Endothelial cell of umbilical vein (primary cell): ENCODE measurements at regions not wholly inside any gene's neighbourhood (a gene's known extent, or its start where the extent isn't known, plus 50 kb on each side); places are given as distances from the start of the nearest gene placed in this dataset.

ENCODE experiments used
- BruUV-seq: library from RNA; stranded (reverse); fragments of 400-500 nt; replicated peaks from 2 replicates; lab custom pipeline; 2021; lab: Mats Ljungman, UMichigan
- CTCF ChIA-PET: fragments of 300-600, 350-600 bp; sonication (Branson Sonifier 250); formaldehyde crosslinking; loops from one replicate; lab custom pipeline; 2021; ENCODE audit warnings: antibody characterized with exemption, inconsistent platforms; lab: Charles Lee
- POLR2A ChIA-PET: fragments of 300-600, 350-600 bp; sonication (Branson Sonifier 250); formaldehyde crosslinking; loops from one replicate; lab custom pipeline; 2021; ENCODE audit warnings: antibody characterized with exemption, inconsistent platforms; lab: Charles Lee
- DNase-seq: peaks from one replicate; pipeline ENCODE4 v3.0.0-alpha.2; 2011; ENCODE audit warnings: low read depth, low spot score
- FAIRE-seq: peaks from 2 replicates; lab custom pipeline; 2011; peaks lifted over from hg19 to GRCh38; lab: Jason Lieb, UNC
- H2AFZ ChIP-seq: 2 replicates; pipeline ENCODE4 v1.6.0; 2012; ENCODE audit warnings: low read depth, low read length, control low read depth, inconsistent platforms
- H3K27ac ChIP-seq: 2 replicates; pipeline ENCODE4 v1.5.1; 2011; ENCODE audit warnings: low read depth, mild to moderate bottlenecking, control low read depth, low read length, moderate library complexity; ENCODE audit not compliant: insufficient read depth
- H3K27me3 ChIP-seq, 2 experiments: 2 replicates each; pipeline versions ENCODE4 v1.6.0 to v1.6.1; 2011; ENCODE audit warnings: low read length in 2 of 2, mixed read lengths in 1 of 2; ENCODE audit not compliant: control insufficient read depth in 2 of 2, insufficient read depth in 2 of 2
- H3K36me3 ChIP-seq, 2 experiments: 2 replicates in 1 of 2; 3 replicates in 1 of 2; pipeline ENCODE4 v1.5.1; 2011; ENCODE audit warnings: low read length in 2 of 2, mild to moderate bottlenecking in 1 of 2, moderate library complexity in 1 of 2; ENCODE audit not compliant: control insufficient read depth in 2 of 2, insufficient read depth in 2 of 2; ENCODE audit errors: extremely low read depth in 1 of 2
- H3K4me1 ChIP-seq: 3 replicates; pipeline ENCODE4 v1.5.1; 2011; ENCODE audit warnings: mild to moderate bottlenecking, low read length; ENCODE audit not compliant: control insufficient read depth, insufficient read depth; ENCODE audit errors: extremely low read depth
- H3K4me2 ChIP-seq: 2 replicates; pipeline ENCODE4 v1.6.1; 2011; ENCODE audit warnings: low read length, control low read depth, mixed read lengths; ENCODE audit not compliant: insufficient read depth
- H3K4me3 ChIP-seq, 3 experiments: fragments of 200-600 bp in 1 of 3; sonication (generic), shearing (Covaris generic) in 1 of 3; replicated peaks in 1 of 3; 2 replicates each; pipeline ENCODE4 v1.5.1; 2011 to 2016; ENCODE audit warnings: control low read depth in 3 of 3, low read length in 3 of 3, mild to moderate bottlenecking in 2 of 3, inconsistent platforms in 1 of 3, low read depth in 1 of 3, moderate library complexity in 1 of 3; ENCODE audit not compliant: insufficient read depth in 1 of 3
- H3K79me2 ChIP-seq: 2 replicates; pipeline ENCODE4 v1.6.0; 2012; ENCODE audit warnings: low read length, inconsistent platforms; ENCODE audit not compliant: control insufficient read depth, insufficient read depth
- H3K9ac ChIP-seq: replicated peaks from 2 replicates; pipeline ENCODE3; 2011; ENCODE audit warnings: low read length, control low read depth; ENCODE audit not compliant: insufficient read depth; ENCODE audit errors: extremely low read depth
- H3K9me1 ChIP-seq: replicated peaks from 3 replicates; pipeline ENCODE4 v1.6.0; 2011; ENCODE audit warnings: mild to moderate bottlenecking, low read length; ENCODE audit not compliant: control insufficient read depth, insufficient read depth; ENCODE audit errors: extremely low read depth
- H3K9me3 ChIP-seq: replicated peaks from 2 replicates; pipeline ENCODE4 v1.5.1; 2012; ENCODE audit warnings: low read length, inconsistent platforms; ENCODE audit not compliant: control insufficient read depth, insufficient read depth
- H4K20me1 ChIP-seq: replicated peaks from 2 replicates; pipeline ENCODE3; 2011; ENCODE audit warnings: mild to moderate bottlenecking, low read length; ENCODE audit not compliant: control insufficient read depth, insufficient read depth; ENCODE audit errors: extremely low read depth
- EZH2 ChIP-seq: IDR thresholded peaks from 2 replicates; pipeline ENCODE4 v1.6.1; 2012; ENCODE audit warnings: borderline replicate concordance, low read depth, mild to moderate bottlenecking, moderate library complexity, low read length, inconsistent platforms; ENCODE audit not compliant: severe bottlenecking
- FOS ChIP-seq: IDR thresholded peaks from 2 replicates; pipeline ENCODE4 v1.6.1; 2011; ENCODE audit warnings: mild to moderate bottlenecking, low read length, moderate library complexity, borderline replicate concordance; ENCODE audit not compliant: insufficient read depth
- GATA2 ChIP-seq: IDR thresholded peaks from 2 replicates; pipeline ENCODE4 v1.7.0; 2011; ENCODE audit warnings: low read depth, mild to moderate bottlenecking, moderate library complexity, mixed read lengths, low read length; ENCODE audit not compliant: insufficient read length, insufficient read depth
- JUN ChIP-seq: IDR thresholded peaks from 2 replicates; pipeline ENCODE4 v1.6.1; 2011; ENCODE audit warnings: borderline replicate concordance, low read depth; ENCODE audit not compliant: insufficient read length, insufficient read depth
- MAX ChIP-seq: IDR thresholded peaks from 2 replicates; pipeline ENCODE4 v1.6.1; 2011; ENCODE audit not compliant: insufficient read depth, insufficient read length
- MYC ChIP-seq: IDR thresholded peaks from one replicate; pipeline ENCODE4 v1.6.1; 2011; ENCODE audit warnings: mild to moderate bottlenecking, low read depth, low read length
- POLR2A ChIP-seq: IDR thresholded peaks from 2 replicates; pipeline ENCODE4 v1.6.1; 2012; ENCODE audit warnings: low read depth, mild to moderate bottlenecking, control low read depth, low read length
- POLR2AphosphoS5 ChIP-seq: IDR thresholded peaks from 2 replicates; pipeline ENCODE4 v1.6.1; 2012; ENCODE audit warnings: low read depth, mild to moderate bottlenecking, control low read depth, low read length, moderate library complexity; ENCODE audit not compliant: insufficient read depth
- dilution Hi-C: fragments of 300-500 bp; cut with MboI; formaldehyde crosslinking; loops from one replicate; pipeline ENCODE4 v1.15.0; 2019; ENCODE audit warnings: low sequenced_read_pairs; ENCODE audit not compliant: extremely low pct_ligation_motif_present
- intact Hi-C: fragments of 100-400 bp; cut with micrococcal nuclease; formaldehyde crosslinking; loops from one replicate; pipeline ENCODE4 v1.10.0; 2022
- TF ChIP-seq, protein P1 (sequence below), 2 donors: IDR thresholded peaks; 1 replicate in 1 of 2; 2 replicates in 1 of 2; pipeline ENCODE4 v1.5.1; 2011; ENCODE audit warnings: low read length in 2 of 2, mild to moderate bottlenecking in 2 of 2, moderate library complexity in 2 of 2, control low read depth in 1 of 2, inconsistent platforms in 1 of 2, low read depth in 1 of 2; ENCODE audit not compliant: insufficient read depth in 1 of 2; ENCODE audit errors: extremely low read depth in 1 of 2

GRCh38 chr2:6777626-6778025, 88.1 kb downstream of the CMPK2 start:
- DNase-seq (no peak), FAIRE-seq (no peak)
- TF ChIP-seq FOS, result no peak
- TF ChIP-seq EZH2, result no peak
- TF ChIP-seq, protein P1, sequence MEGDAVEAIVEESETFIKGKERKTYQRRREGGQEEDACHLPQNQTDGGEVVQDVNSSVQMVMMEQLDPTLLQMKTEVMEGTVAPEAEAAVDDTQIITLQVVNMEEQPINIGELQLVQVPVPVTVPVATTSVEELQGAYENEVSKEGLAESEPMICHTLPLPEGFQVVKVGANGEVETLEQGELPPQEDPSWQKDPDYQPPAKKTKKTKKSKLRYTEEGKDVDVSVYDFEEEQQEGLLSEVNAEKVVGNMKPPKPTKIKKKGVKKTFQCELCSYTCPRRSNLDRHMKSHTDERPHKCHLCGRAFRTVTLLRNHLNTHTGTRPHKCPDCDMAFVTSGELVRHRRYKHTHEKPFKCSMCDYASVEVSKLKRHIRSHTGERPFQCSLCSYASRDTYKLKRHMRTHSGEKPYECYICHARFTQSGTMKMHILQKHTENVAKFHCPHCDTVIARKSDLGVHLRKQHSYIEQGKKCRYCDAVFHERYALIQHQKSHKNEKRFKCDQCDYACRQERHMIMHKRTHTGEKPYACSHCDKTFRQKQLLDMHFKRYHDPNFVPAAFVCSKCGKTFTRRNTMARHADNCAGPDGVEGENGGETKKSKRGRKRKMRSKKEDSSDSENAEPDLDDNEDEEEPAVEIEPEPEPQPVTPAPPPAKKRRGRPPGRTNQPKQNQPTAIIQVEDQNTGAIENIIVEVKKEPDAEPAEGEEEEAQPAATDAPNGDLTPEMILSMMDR (IDR thresholded peaks at IDR 0.05; ENCODE audit: extremely low read depth in 1 of 2, insufficient read depth in 1 of 2, low read depth in 1 of 2, low read length in 2 of 2), result no peak
- no peak for TF ChIP-seq JUN
- TF ChIP-seq MAX, result no peak
- TF ChIP-seq POLR2AphosphoS5, result no peak
- no peak for TF ChIP-seq POLR2A
- no peak for TF ChIP-seq MYC
- TF ChIP-seq GATA2, result no peak
- no peak overlapping the region for H3K9ac ChIP-seq
- CTCF ChIA-PET, result no interaction called here
- H4K20me1 ChIP-seq, result no peaks in the 10 kb centered on the region
- H3K36me3 ChIP-seq, result no peaks in the 10 kb centered on the region
- H3K4me3 ChIP-seq, result no peak overlapping the region
- no peaks in the 10 kb centered on the region for H3K9me3 ChIP-seq
- H3K9me1 ChIP-seq, result no peaks in the 10 kb centered on the region
- H3K4me1 ChIP-seq, result peaks cover 10% of the 10 kb centered on the region
- POLR2A ChIA-PET, result no interaction called here
- H3K79me2 ChIP-seq, result no peaks in the 10 kb centered on the region
- intact Hi-C loops, result no loop called here
- H3K27me3 ChIP-seq, result no peaks in the 10 kb centered on the region
- no peak overlapping the region for H2AFZ ChIP-seq
- no TSS peak for BruUV-seq
- dilution Hi-C loops, result no loop called here
- no peak overlapping the region for H3K27ac ChIP-seq
- no peak overlapping the region for H3K4me2 ChIP-seq
